ENCODE measurements at regions not wholly inside any gene's neighbourhood (a gene's known extent, or its start where the extent isn't known, plus 50 kb on each side); places are given as distances from the start of the nearest gene placed in this dataset.

DNA sequence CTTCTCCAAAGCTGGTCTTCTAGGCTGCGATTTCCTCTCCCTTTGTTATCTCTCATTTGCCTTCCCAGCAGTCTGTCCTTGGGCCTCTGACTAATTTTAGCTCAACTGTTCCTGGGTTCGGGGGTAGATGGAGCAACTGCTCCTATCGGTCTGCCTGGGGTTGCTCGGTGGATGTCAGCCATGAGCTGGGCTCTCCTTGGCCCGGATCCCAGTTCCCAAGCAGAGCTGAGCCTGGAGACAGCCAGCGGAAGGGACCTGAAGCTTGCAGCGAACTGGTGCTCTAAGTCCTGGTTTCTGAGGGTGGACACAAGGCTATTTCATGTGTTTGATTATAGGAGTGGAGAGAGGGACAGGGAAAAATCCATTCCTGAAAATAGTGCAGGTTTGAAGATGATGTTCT, 423.0 kb downstream of the RPS6KC1 start:
- TF ChIP-seq, protein P1, sequence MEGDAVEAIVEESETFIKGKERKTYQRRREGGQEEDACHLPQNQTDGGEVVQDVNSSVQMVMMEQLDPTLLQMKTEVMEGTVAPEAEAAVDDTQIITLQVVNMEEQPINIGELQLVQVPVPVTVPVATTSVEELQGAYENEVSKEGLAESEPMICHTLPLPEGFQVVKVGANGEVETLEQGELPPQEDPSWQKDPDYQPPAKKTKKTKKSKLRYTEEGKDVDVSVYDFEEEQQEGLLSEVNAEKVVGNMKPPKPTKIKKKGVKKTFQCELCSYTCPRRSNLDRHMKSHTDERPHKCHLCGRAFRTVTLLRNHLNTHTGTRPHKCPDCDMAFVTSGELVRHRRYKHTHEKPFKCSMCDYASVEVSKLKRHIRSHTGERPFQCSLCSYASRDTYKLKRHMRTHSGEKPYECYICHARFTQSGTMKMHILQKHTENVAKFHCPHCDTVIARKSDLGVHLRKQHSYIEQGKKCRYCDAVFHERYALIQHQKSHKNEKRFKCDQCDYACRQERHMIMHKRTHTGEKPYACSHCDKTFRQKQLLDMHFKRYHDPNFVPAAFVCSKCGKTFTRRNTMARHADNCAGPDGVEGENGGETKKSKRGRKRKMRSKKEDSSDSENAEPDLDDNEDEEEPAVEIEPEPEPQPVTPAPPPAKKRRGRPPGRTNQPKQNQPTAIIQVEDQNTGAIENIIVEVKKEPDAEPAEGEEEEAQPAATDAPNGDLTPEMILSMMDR (IDR thresholded peaks at IDR 0.05), result no peak
- no peak for TF ChIP-seq POLR2AphosphoS5 (IDR thresholded peaks at IDR 0.05)
